Neural crest cell (in vitro differentiated cells): ENCODE measurements at regions not wholly inside any gene's neighbourhood (a gene's known extent, or its start where the extent isn't known, plus 50 kb on each side); places are given as distances from the start of the nearest gene placed in this dataset.

Source experiments
- DNase-seq: peaks from one replicate; pipeline ENCODE4 v3.0.0; 2021; ENCODE audit warnings: low read depth, mixed read lengths, low spot score
- H3K27ac Mint-ChIP-seq: one replicate; pipeline ENCODE4 v1.8.0; 2021; ENCODE audit warnings: mild to moderate bottlenecking, mixed read lengths; ENCODE audit not compliant: unreplicated experiment
- H3K27me3 Mint-ChIP-seq: 2 replicates; pipeline ENCODE4 v1.8.0; 2021; ENCODE audit warnings: low read depth, mild to moderate bottlenecking, mixed read lengths
- H3K36me3 Mint-ChIP-seq: 2 replicates; pipeline ENCODE4 v1.8.0; 2021; ENCODE audit warnings: low read depth, mild to moderate bottlenecking, mixed read lengths
- H3K4me1 Mint-ChIP-seq: 2 replicates; pipeline ENCODE4 v1.8.0; 2021; ENCODE audit warnings: mixed read lengths
- H3K4me3 Mint-ChIP-seq: one replicate; pipeline ENCODE4 v1.8.0; 2021; ENCODE audit warnings: mild to moderate bottlenecking, mixed read lengths
- H3K9me3 Mint-ChIP-seq: 2 replicates; pipeline ENCODE4 v1.8.0; 2021; ENCODE audit warnings: mixed read lengths
- CTCF ChIP-seq: fragments of 200-600 bp; sonication (generic); conservative IDR thresholded peaks from 2 replicates; pipeline ENCODE4 v1.5.0; 2021; ENCODE audit warnings: antibody characterized with exemption, mild to moderate bottlenecking

DNA sequence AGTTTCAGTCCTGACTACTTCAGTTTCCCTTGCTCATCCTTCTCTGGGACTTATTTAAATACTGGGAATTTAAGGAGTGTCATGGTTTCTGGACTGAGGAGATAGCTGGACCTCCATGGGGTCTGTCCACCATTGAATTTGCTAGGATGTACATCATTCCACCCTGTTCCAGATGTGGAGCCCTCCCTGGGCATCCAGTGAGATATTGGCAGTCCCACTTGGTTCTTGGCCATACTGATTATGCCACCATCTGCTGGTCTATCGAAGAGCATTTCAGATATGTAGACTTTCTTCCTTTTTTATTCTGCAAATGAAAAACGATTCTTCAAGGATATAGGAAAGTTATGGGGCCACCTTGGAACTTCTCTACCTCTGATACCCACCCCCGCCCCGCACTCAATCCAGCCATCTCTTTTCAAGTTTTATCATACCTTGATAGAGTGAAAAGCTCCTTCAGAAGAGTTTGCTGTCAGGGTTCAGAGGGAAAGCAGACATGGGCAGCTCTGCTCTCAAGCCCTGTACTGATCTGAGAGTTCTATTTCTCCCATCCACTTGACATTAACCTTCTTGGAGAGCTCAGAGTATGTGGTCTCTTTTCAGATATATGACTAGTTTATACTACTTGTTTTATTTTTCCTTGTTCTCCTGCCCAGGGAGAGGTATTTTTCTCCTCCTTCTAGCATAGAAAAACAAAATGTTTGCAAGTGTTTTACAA lies 490.7 kb upstream of the SGCD start:
- H3K4me1 Mint-ChIP-seq: peaks cover 4% of the 10 kb centered on the region
- no peaks in the 10 kb centered on the region for H3K36me3 Mint-ChIP-seq
- H3K4me3 Mint-ChIP-seq: no peak overlapping the region
- no peak for TF ChIP-seq CTCF
- H3K27ac Mint-ChIP-seq: no peak overlapping the region
- H3K9me3 Mint-ChIP-seq: no peaks in the 10 kb centered on the region
- no peaks in the 10 kb centered on the region for H3K27me3 Mint-ChIP-seq
- no peak for DNase-seq

DNA sequence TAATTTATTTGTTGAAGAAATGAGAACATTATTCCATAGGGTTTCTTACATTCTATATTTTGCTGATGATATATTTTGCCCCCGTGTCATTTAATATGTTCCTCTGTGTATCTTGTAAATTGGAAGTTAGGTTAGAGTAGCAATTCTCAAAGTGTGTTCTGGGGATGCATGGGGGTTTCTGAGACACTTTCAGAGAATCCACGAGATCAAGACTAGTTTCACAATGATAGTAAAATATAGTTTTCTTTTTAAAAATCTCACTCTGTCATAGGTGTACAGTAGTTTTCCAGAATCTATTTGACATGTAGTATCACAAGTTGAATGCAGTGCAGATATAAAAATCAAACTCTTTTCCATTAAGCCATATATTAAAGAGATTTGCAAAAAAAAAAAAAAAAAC lies 488.6 kb upstream of the SGCD start:
- Mint-ChIP-seq H3K4me3 (no peak overlapping the region), H3K27me3 (no peaks in the 10 kb centered on the region), H3K27ac (no peak overlapping the region), H3K9me3 (no peaks in the 10 kb centered on the region), H3K36me3 (no peaks in the 10 kb centered on the region), H3K4me1 (peaks cover 4% of the 10 kb centered on the region)
- DNase-seq: no peak
- TF ChIP-seq CTCF: no peak

DNA sequence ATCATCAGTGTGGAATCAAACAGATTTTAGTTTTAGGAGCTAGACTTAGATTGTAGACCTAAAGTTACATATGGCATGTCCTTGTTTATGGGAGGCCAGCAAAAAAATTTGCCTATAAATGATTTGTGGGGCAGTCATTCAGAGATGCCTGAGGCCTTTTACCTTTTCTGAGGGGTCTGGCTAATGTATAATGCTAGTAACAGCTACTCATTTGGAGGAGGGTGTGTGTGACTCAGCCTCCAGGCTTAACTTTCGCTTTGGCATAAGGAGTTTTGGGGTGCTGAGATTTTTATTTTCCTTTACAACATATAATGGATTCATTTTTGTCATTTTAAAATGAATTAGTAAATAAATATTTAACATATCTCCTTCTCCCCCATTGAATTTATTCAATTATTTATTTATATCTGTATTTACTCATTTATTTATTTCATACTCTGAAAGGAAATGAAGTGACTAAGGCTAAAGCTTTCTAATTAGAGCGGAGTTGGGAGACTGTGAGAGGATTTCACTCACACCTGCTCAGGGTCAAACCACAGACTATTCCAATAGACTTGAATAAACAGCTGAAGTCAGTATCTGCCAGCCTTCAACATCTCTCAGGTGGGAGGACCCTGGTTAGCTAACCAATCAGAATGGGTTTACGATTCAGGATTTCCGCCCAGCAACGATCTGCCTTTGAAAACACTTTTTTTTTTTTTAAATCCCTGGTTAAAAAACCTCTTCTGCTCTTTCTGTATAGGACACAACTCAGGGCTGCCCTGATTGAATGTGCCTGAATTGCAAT lies 487.5 kb upstream of the SGCD start:
- no peak for DNase-seq
- H3K4me1 Mint-ChIP-seq: peaks cover 4% of the 10 kb centered on the region
- TF ChIP-seq CTCF: no peak
- H3K4me3 Mint-ChIP-seq: no peak overlapping the region
- no peak overlapping the region for H3K27ac Mint-ChIP-seq
- H3K9me3 Mint-ChIP-seq: no peaks in the 10 kb centered on the region
- H3K36me3 Mint-ChIP-seq: no peaks in the 10 kb centered on the region
- no peaks in the 10 kb centered on the region for H3K27me3 Mint-ChIP-seq

DNA sequence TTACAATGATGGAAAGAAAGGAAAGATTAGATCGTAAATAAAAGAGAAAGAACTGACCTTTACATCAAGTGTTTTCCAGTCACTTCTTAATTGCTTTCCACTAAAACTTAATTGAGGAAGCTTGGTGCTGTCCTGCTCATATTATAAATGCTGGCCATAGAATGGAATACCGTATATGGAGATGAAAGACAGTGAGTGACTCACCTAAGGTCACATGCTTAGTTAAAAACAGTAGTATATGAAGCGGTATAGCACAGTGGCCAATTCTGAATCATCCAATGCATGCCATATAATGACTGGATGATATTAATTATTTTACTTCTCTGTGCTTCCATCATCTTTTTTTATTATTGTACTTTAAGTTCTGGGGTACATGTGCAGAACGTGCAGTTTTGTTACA lies 482.4 kb upstream of the SGCD start:
- Mint-ChIP-seq H3K27me3 (peaks cover 9% of the 10 kb centered on the region), H3K4me1 (no peaks in the 10 kb centered on the region)
- DNase-seq: no peak

GRCh38 chr5:155850370-155850769 lies 476.6 kb upstream of the SGCD start:
- Mint-ChIP-seq H3K27ac (no peak overlapping the region), H3K4me1 (no peaks in the 10 kb centered on the region), H3K27me3 (peaks cover 20% of the 10 kb centered on the region), H3K4me3 (no peak overlapping the region), H3K36me3 (no peaks in the 10 kb centered on the region), H3K9me3 (peaks cover 2% of the 10 kb centered on the region)
- TF ChIP-seq CTCF: no peak
- no peak for DNase-seq

More for the DNA sequence above, 482.4 kb upstream of the SGCD start:
- H3K4me3 Mint-ChIP-seq: no peak overlapping the region
- H3K9me3 Mint-ChIP-seq: no peaks in the 10 kb centered on the region
- H3K36me3 Mint-ChIP-seq: no peaks in the 10 kb centered on the region
- H3K27ac Mint-ChIP-seq: no peak overlapping the region
- TF ChIP-seq CTCF: no peak
